Activated T-cell treated with anti-CD3 and anti-CD28 coated beads, Interleukin-2, amount 50 U/mL, for 4 hours (primary cell): ENCODE measurements at regions not wholly inside any gene's neighbourhood (a gene's known extent, or its start where the extent isn't known, plus 50 kb on each side); places are given as distances from the start of the nearest gene placed in this dataset.

Source experiments
- ATAC-seq, 2 donors: fragments of 200-7000 bp; cut with Tn5 transposase; one replicate each; pipeline ENCODE4 v1.10.0; 2021
- DNase-seq: peaks from one replicate; pipeline ENCODE4 v3.0.0-alpha.2; 2020
- H3K27me3 Mint-ChIP-seq: one replicate; pipeline ENCODE4 v1.8.0; 2021; ENCODE audit warnings: low read depth, mixed read lengths
- H3K36me3 Mint-ChIP-seq: one replicate; pipeline ENCODE4 v1.8.0; 2022; ENCODE audit warnings: mixed read lengths; ENCODE audit not compliant: insufficient read depth
- H3K4me1 Mint-ChIP-seq: one replicate; pipeline ENCODE4 v1.8.0; 2021; ENCODE audit warnings: low read depth, mixed read lengths
- H3K4me3 Mint-ChIP-seq: one replicate; pipeline ENCODE4 v1.8.0; 2021; ENCODE audit warnings: mild to moderate bottlenecking, moderate library complexity, mixed read lengths
- H3K9me3 Mint-ChIP-seq: one replicate; pipeline ENCODE4 v1.8.0; 2021; ENCODE audit warnings: mixed read lengths

DNA sequence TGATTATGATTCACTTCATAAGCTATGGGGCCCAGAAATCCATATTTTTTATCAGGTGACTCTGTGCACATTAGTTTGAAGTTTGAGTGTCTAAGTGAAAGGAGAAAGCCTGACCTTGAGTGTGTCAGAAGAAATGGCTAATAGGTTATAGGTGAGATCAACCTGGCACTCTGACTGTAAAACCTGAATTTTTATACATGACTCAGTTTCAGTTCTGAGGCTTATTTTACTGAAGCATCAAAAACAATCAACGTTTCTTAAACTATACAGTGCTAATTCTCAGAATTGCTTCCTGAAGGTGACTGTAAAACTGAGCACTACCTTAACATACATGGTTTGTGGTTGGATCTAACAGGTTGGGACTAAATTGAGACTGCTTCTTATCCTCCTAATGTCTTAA lies 159.4 kb upstream of the AHR start:
- Mint-ChIP-seq H3K36me3 (peaks cover 3% of the 10 kb centered on the region), H3K4me3 (peak overlapping the region; percentile 74), H3K9me3 (no peaks in the 10 kb centered on the region), H3K4me1 (peaks cover 70% of the 10 kb centered on the region), H3K27me3 (no peaks in the 10 kb centered on the region)
- peak; percentile 89 to 90 for ATAC-seq
- no peak for DNase-seq

DNA sequence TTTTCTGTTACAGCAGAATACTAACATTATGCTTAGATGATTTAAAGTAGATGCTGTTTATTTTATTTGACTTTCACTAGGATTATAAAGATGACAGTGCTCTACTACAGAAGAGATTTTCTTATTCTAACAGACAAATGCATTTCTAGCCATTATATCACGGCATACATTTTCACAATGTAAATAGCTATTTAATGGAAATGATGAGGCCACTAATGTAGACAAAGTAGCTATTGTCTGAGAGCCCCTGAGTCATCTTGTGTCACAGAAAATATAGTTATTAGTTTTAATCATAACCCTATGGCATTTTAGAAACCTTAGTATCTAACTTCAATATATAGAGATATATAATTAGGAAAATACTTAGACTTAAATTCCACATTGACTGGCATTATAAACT lies 158.0 kb upstream of the AHR start:
- no peak for ATAC-seq
- Mint-ChIP-seq H3K36me3 (no peaks in the 10 kb centered on the region), H3K4me3 (no peak overlapping the region), H3K4me1 (peaks cover 71% of the 10 kb centered on the region), H3K9me3 (no peaks in the 10 kb centered on the region), H3K27me3 (no peaks in the 10 kb centered on the region)
- no peak for DNase-seq

DNA sequence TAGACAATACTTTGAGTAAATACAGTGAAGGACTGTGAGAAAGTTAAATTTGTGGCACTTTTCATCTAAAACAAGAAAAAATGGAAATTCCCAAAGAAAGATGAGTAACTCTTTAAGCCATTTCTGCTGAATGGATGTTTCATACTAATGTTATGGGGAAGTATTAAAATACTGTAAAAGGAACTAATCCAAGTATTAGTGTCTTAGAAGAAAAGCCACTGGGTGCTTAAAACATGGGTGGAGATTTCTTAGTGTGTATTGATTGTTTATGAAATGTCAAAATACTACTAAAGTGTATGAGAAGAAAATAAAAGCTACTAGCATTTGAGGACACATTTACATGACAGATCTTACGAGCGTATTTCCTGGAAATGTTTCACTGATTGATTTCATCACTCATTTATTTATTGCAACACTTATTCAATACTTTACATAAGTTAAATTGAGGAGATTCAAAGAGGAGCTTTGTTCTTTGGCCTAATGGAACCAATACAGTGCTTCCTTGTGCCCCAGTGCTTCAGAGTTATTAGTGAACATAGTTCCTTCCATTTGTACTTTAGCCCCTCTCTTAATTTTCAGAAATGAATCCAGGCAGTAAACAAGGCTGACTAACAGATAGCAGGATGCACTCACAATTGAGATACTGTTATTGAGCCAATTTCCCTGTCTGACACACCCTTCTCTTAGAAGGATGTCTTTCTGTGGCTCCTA lies 155.5 kb upstream of the AHR start:
- DNase-seq (no peak), ATAC-seq (no peak)
- peak overlapping the region; percentile 57 for H3K4me3 Mint-ChIP-seq
- H3K36me3 Mint-ChIP-seq: no peaks in the 10 kb centered on the region
- no peaks in the 10 kb centered on the region for H3K27me3 Mint-ChIP-seq
- no peaks in the 10 kb centered on the region for H3K9me3 Mint-ChIP-seq
- peaks cover 63% of the 10 kb centered on the region for H3K4me1 Mint-ChIP-seq

DNA sequence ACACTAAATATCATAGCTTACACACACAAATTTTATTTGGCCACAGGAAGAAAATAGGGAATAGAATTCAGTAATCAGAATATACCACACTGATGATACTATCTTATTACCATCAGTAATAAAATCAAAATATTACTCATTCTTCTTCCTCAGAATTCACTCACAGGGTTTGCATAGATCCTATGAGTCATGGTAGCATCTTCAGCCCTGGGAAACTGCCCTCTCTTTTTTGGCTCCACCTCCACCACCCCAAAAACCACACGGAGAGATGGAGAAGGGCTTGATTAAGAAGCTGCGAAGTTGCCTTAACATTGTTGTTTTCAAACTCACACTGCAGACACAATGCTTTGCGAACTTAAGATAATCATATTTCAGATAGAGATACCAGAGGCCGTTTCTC lies 154.1 kb upstream of the AHR start:
- no peaks in the 10 kb centered on the region for H3K27me3 Mint-ChIP-seq
- H3K4me1 Mint-ChIP-seq: peaks cover 51% of the 10 kb centered on the region
- H3K9me3 Mint-ChIP-seq: no peaks in the 10 kb centered on the region
- H3K4me3 Mint-ChIP-seq: peak overlapping the region; percentile 5
- peak; percentile 94 for ATAC-seq
- peak; percentile 54 for DNase-seq
- no peaks in the 10 kb centered on the region for H3K36me3 Mint-ChIP-seq

DNA sequence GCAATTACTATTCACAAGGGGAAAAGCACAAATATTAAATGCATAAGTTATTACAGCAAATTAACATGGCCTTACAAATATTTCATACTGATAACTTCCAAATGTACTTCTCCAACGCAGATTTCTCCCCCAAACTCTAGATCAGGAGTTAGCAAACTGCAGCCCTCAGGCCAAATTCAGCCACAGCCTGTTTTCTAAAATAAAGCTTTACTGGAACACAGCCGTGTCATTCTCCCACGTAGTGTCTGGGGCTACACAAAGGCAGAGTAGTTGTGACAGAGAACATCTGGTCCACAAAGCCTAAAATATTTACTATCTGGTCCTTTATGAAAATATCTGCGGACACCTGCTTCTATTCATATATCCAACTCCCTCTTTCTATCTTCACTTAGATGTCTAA lies 151.8 kb upstream of the AHR start:
- DNase-seq (no peak), ATAC-seq (no peak)
- Mint-ChIP-seq H3K4me1 (peaks cover 47% of the 10 kb centered on the region), H3K4me3 (no peak overlapping the region), H3K36me3 (no peaks in the 10 kb centered on the region), H3K9me3 (no peaks in the 10 kb centered on the region), H3K27me3 (no peaks in the 10 kb centered on the region)

DNA sequence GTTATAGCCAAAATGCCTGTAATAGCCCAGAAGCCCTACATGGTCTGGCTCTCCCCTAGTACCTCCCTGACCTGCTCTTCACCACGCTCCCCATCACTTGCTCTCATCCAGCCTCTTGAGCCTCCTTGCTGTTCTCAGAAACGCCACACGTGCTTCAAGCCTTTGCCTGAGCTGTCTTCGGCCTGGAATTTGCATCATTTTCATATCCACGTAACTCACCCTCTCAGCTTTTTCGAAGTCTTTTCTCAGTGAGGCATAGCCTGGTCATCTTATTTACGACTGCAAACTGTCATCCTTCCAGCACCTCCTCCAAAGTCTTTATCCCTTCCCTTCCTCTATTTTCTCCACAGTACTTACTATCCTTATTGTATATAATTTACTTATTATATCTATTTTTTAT lies 151.0 kb upstream of the AHR start:
- Mint-ChIP-seq H3K36me3 (no peaks in the 10 kb centered on the region), H3K27me3 (no peaks in the 10 kb centered on the region), H3K9me3 (no peaks in the 10 kb centered on the region), H3K4me3 (no peak overlapping the region), H3K4me1 (peaks cover 45% of the 10 kb centered on the region)
- no peak for ATAC-seq
- no peak for DNase-seq

DNA sequence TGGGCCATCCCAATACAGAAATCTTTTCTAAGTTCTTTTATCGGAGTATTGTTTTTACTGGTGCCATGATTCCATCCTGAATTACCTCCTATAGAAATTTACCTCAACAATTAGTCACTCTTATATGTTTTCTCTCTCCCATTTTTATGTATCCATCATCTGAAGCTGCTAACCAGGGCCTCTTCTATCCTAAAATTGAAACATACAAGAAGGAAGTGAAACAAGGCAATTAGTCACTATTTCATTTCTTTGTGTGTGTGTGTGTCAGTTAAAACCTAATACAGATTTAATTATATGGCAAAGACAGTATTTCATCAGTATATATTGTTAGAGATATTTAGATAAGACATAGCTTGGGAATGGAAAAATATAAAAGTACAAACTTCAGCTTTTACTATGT lies 148.4 kb upstream of the AHR start:
- ATAC-seq (peak; percentile 19 to 44), DNase-seq (no peak)
- H3K4me3 Mint-ChIP-seq: no peak overlapping the region
- no peaks in the 10 kb centered on the region for H3K36me3 Mint-ChIP-seq
- no peaks in the 10 kb centered on the region for H3K9me3 Mint-ChIP-seq
- no peaks in the 10 kb centered on the region for H3K27me3 Mint-ChIP-seq
- H3K4me1 Mint-ChIP-seq: peaks cover 36% of the 10 kb centered on the region

DNA sequence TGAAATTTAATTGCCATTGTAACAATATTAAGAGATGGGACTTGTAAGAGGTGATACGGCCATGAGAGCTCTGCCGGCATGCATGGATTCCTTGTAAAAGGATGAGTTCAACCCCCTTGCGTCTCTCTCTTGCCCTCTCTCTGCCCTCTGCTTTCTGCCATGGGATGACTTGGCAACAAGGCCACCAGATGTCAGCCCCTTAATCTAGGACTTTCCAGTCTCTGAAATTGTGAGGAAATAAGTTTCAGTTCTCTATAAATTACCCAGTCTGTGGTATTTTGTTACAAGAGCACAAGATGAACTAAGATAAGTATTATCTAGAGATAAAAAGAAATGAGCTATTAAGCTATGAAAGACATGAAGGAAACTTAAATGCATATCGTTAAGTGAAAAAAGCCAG lies 145.7 kb upstream of the AHR start:
- ATAC-seq: peak in 1 of 2 donors; percentile 63
- Mint-ChIP-seq H3K4me3 (no peak overlapping the region), H3K9me3 (no peaks in the 10 kb centered on the region), H3K4me1 (peaks cover 26% of the 10 kb centered on the region), H3K27me3 (no peaks in the 10 kb centered on the region), H3K36me3 (no peaks in the 10 kb centered on the region)
- DNase-seq: no peak

DNA sequence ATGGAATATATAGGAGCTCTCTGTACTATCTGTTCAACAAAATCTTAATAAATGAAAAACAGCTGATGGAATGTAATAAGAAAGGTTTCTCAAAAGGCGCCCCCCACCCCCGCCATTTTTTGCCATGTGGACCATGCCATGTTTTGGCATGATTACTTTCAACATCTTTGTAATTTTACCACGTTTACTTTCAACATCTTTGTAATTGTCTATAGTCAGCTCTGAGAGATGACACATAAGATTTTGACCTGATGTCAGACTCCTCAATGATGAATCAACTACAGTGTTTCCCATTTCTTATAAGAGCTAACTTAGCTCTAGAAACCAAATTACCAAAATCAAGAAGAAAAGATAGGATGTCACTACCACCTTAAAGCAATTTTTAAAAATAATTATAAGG lies 144.9 kb upstream of the AHR start:
- Mint-ChIP-seq H3K4me3 (no peak overlapping the region), H3K36me3 (no peaks in the 10 kb centered on the region), H3K9me3 (no peaks in the 10 kb centered on the region), H3K27me3 (no peaks in the 10 kb centered on the region), H3K4me1 (peaks cover 26% of the 10 kb centered on the region)
- ATAC-seq: peak; percentile 80 to 87
- DNase-seq: no peak

DNA sequence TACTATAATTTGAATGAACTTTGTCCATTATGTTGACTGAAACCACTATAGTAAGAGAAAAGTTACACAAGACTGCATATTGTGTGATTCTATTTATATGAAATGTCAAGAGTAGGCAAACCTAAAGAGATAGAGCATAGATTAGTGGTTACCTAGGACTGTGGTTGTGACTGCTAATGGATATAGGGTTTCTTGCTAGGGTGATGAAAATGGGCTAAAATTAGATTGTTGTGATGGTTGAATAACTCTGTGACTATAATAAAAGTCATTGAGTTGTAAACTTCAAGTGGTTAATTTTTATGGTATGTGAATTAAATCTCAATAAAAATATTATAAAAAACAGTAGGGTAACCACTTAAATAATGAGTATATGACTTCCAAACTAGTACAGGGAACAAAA lies 142.9 kb upstream of the AHR start:
- Mint-ChIP-seq H3K4me3 (no peak overlapping the region), H3K27me3 (no peaks in the 10 kb centered on the region), H3K36me3 (no peaks in the 10 kb centered on the region), H3K4me1 (peaks cover 34% of the 10 kb centered on the region), H3K9me3 (no peaks in the 10 kb centered on the region)
- DNase-seq (no peak), ATAC-seq (no peak)

DNA sequence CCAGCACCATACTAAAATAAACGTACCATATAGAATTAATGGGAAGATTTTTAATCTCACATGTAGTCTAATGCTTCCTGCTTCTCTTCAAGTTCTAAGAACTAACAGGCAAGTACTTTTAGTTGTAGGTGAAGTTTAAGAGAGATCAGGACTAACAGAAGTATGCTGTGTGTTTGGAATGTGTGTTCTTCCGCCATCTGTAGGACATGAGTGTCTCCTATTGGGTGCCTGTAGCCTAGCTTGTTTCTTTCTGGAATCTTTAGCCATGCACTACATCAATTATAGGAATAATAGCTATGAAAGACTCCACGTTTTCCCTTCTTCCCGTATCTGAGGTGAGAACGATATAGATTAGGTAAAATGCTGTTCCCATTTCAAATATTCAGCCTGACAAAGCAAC lies 140.2 kb upstream of the AHR start:
- ATAC-seq (no peak), DNase-seq (no peak)
- Mint-ChIP-seq H3K4me1 (peaks cover 41% of the 10 kb centered on the region), H3K36me3 (no peaks in the 10 kb centered on the region), H3K9me3 (no peaks in the 10 kb centered on the region), H3K27me3 (no peaks in the 10 kb centered on the region), H3K4me3 (no peak overlapping the region)

DNA sequence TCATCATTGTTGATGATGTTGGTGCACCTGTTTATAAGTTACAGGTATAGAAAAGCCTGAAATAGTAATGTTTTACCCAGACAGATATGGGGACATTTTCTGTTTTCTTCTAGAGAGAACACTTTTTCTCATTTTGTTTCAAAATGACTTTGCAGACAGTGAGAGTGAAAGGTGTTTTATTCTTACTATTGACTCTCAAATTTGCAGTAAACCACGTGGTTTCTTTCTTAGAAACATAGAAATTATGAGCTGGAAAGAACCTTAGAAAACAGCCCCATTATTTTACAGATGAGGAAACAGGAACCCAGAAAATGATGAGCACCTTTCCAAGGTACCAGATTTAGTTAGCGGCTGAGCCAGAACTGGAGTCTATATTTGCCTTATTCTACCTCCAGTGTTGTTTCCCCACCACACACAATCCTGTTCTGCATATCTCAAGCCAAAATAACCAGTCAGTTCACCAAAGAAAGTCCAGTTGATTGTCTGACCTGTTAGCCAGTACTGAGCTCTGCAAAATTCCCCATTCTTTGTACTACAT lies 138.9 kb upstream of the AHR start:
- DNase-seq (no peak), ATAC-seq (peak; percentile 94)
- peaks cover 35% of the 10 kb centered on the region for H3K4me1 Mint-ChIP-seq
- H3K9me3 Mint-ChIP-seq: no peaks in the 10 kb centered on the region
- H3K4me3 Mint-ChIP-seq: no peak overlapping the region
- H3K27me3 Mint-ChIP-seq: no peaks in the 10 kb centered on the region
- no peaks in the 10 kb centered on the region for H3K36me3 Mint-ChIP-seq

DNA sequence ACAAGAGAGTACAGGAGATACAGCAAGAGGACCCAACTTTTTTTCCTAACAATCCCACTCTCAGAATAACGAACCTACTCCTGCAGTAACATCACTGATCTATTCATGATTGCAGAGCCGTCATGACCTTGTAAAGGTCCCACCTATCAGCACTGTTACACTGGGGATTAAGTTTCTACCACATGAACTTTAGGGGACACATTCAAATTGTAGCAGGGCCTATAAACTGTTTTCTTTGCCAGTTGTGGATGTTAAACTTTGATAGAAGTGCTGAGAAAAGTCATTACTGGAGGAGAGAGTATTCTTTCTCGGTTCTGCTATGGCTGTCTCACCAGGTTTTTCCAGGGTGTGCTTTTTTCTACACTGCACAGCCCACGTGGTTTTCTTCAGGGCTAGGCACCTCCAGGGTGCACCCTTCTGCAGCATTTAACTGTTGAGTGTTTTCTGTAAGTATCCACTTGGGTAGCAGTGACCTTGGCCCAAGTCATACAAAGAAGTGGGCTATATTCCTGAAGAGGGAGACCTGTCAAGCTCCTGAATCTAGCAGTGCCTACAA lies 131.6 kb upstream of the AHR start:
- DNase-seq: no peak
- Mint-ChIP-seq H3K27me3 (no peaks in the 10 kb centered on the region), H3K36me3 (no peaks in the 10 kb centered on the region), H3K4me1 (peaks cover 40% of the 10 kb centered on the region), H3K4me3 (no peak overlapping the region), H3K9me3 (no peaks in the 10 kb centered on the region)
- peak; percentile 84 to 89 for ATAC-seq

DNA sequence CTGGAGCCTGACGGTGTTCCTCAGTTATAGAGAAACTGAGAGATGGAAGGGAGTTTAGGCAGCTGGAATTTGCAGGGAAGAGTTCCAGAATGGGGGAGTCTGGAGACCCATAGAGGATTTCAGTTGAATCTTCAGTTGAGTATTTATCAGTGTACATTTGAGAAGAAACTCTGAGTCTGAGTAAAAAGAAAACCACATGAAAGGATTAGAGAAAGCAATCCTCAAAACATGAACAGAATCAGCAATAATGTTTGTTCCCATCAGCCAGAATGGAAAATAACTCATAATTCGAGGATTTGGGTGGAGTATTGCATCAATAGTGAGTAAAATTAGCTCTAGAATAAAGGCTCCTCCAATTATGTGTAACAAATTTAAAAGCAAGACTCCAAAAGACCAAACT lies 130.0 kb upstream of the AHR start:
- Mint-ChIP-seq H3K4me1 (peaks cover 27% of the 10 kb centered on the region), H3K36me3 (no peaks in the 10 kb centered on the region), H3K4me3 (no peak overlapping the region), H3K9me3 (peaks cover 3% of the 10 kb centered on the region), H3K27me3 (no peaks in the 10 kb centered on the region)
- DNase-seq (no peak), ATAC-seq (peak in 1 of 2 donors; percentile 29)

DNA sequence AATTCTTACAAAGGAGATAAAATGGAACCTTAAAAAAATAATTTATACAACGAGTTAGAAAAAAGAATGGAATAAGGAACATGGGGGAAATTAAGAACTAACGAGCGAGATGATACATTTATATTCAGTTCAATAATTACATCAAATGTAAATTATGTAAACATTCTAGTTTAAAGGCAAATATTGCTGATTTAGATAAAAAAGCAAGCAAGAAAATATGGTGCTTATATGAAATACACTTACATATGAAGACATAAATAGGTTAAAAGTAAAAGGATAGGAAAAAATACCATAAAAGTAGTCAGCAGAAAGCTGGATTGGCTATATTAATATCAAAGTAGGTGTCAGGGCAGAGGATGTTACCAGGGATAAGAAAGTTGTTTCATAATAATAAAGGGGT lies 127.0 kb upstream of the AHR start:
- Mint-ChIP-seq H3K36me3 (no peaks in the 10 kb centered on the region), H3K4me1 (peaks cover 24% of the 10 kb centered on the region), H3K9me3 (peaks cover 3% of the 10 kb centered on the region), H3K27me3 (no peaks in the 10 kb centered on the region), H3K4me3 (no peak overlapping the region)
- DNase-seq: no peak
- no peak for ATAC-seq
